CD4-positive, alpha-beta memory T cell (primary cell): ENCODE measurements at regions not wholly inside any gene's neighbourhood (a gene's known extent, or its start where the extent isn't known, plus 50 kb on each side); places are given as distances from the start of the nearest gene placed in this dataset.

ENCODE experiments used
- CTCF ChIA-PET: fragments of 350-600 bp; sonication (Branson Sonifier 250); formaldehyde crosslinking; loops from one replicate; lab custom pipeline; 2021; ENCODE audit warnings: inconsistent platforms; ENCODE audit not compliant: partially characterized antibody; lab: Charles Lee
- POLR2A ChIA-PET: fragments of 350-600 bp; sonication (Branson Sonifier 250); formaldehyde crosslinking; loops from one replicate; lab custom pipeline; 2021; ENCODE audit not compliant: partially characterized antibody; lab: Charles Lee
- DNase-seq, 5 donors: peaks; one replicate each; pipeline versions ENCODE4 v3.0.0 to v3.0.0-alpha.2; 2020 to 2022; ENCODE audit warnings: mixed read lengths in 1 of 5
- H3K27ac ChIP-seq: one replicate; pipeline ENCODE4 v1.7.0; 2013; ENCODE audit warnings: low read depth, low read length
- H3K27me3 ChIP-seq: 2 replicates; pipeline ENCODE4 v1.7.0; 2013; ENCODE audit warnings: mild to moderate bottlenecking, low read length, moderate library complexity; ENCODE audit not compliant: insufficient read depth
- H3K36me3 ChIP-seq: 2 replicates; pipeline ENCODE4 v1.7.0; 2013; ENCODE audit warnings: mild to moderate bottlenecking, low read length, moderate library complexity; ENCODE audit not compliant: insufficient read depth
- H3K4me1 ChIP-seq: 2 replicates; pipeline ENCODE4 v1.7.0; 2013; ENCODE audit warnings: mild to moderate bottlenecking, low read length, moderate library complexity; ENCODE audit not compliant: insufficient read depth
- H3K4me3 ChIP-seq, 2 donors: one replicate each; pipeline ENCODE4 v1.7.0; 2013; ENCODE audit warnings: low read length in 2 of 2, mild to moderate bottlenecking in 1 of 2
- H3K9me3 ChIP-seq, 2 donors: one replicate each; pipeline ENCODE4 v1.7.0; 2013; ENCODE audit warnings: low read length in 2 of 2, control low read depth in 1 of 2; ENCODE audit not compliant: control insufficient read depth in 1 of 2
- H3K27ac Mint-ChIP-seq, 7 donors: one replicate each; pipeline ENCODE4 v1.8.0; 2020 to 2021; ENCODE audit warnings: mixed read lengths in 7 of 7, mild to moderate bottlenecking in 6 of 7, inconsistent platforms in 3 of 7, moderate library complexity in 3 of 7
- H3K27me3 Mint-ChIP-seq, 2 donors: one replicate each; pipeline ENCODE4 v1.8.0; 2020 to 2021; ENCODE audit warnings: mixed read lengths in 2 of 2
- H3K36me3 Mint-ChIP-seq, 2 donors: one replicate each; pipeline ENCODE4 v1.8.0; 2020 to 2021; ENCODE audit warnings: mixed read lengths in 2 of 2, inconsistent platforms in 1 of 2, mild to moderate bottlenecking in 1 of 2
- H3K4me1 Mint-ChIP-seq, 4 donors: one replicate each; pipeline ENCODE4 v1.8.0; 2020 to 2021; ENCODE audit warnings: mixed read lengths in 4 of 4, mild to moderate bottlenecking in 1 of 4
- H3K4me3 Mint-ChIP-seq, 8 donors: one replicate each; pipeline ENCODE4 v1.8.0; 2020 to 2021; ENCODE audit warnings: mixed read lengths in 8 of 8, mild to moderate bottlenecking in 7 of 8, moderate library complexity in 6 of 8, inconsistent platforms in 3 of 8
- H3K9me3 Mint-ChIP-seq, 8 donors: one replicate each; pipeline ENCODE4 v1.8.0; 2020 to 2021; ENCODE audit warnings: mixed read lengths in 8 of 8, mild to moderate bottlenecking in 5 of 8, inconsistent platforms in 3 of 8, moderate library complexity in 1 of 8
- intact Hi-C: fragments of 100-400 bp; cut with micrococcal nuclease; formaldehyde crosslinking; loops from one replicate; pipeline ENCODE4 v1.15.1; 2023

DNA sequence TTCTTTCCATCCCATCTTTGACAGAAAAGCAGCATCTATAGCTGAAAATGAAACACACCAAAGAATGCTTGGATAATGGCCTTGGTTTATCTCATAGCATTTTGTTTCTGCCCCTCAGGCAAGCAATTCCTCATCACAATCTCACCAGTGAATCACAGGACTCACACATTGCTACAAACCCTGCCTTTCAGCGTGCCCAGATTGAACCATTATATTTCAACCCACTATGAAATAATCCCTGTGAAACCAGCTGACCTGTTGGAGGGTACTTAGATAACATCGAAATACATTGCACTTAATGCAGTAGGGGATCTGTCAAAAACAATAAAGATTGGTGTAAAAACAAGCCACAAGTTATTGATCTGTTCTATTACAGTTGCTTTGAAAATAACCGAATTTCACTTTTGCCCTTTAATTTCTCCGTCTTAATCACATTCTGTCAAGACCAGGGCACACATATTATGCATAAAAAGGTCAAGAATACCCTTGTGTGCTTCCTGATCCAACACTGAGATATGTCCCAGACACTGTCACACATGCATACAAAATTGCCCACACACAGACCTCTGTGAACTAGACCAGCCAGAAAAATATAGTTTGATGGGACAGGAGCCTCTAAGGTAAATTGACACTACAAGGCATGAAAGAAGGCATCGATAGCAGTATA lies 839.8 kb downstream of the NTRK3 start:
- no peak overlapping the region for H3K27ac ChIP-seq
- H3K4me3 ChIP-seq = no peak overlapping the region
- no peaks in the 10 kb centered on the region for H3K9me3 ChIP-seq
- Mint-ChIP-seq H3K36me3 (no peaks in the 10 kb centered on the region), H3K27ac (no peak overlapping the region), H3K27me3 (peaks cover 0 to 3% of the 10 kb centered on the region in 2 donors), H3K4me1 (no peaks in the 10 kb centered on the region), H3K9me3 (peaks cover 0 to 5% (median 0%) of the 10 kb centered on the region in 8 donors), H3K4me3 (no peak overlapping the region)
- no peaks in the 10 kb centered on the region for H3K4me1 ChIP-seq
- POLR2A ChIA-PET = no interaction called here
- intact Hi-C loops = no loop called here
- no peaks in the 10 kb centered on the region for H3K36me3 ChIP-seq
- DNase-seq = no peak
- CTCF ChIA-PET = no interaction called here
- H3K27me3 ChIP-seq = no peaks in the 10 kb centered on the region

DNA sequence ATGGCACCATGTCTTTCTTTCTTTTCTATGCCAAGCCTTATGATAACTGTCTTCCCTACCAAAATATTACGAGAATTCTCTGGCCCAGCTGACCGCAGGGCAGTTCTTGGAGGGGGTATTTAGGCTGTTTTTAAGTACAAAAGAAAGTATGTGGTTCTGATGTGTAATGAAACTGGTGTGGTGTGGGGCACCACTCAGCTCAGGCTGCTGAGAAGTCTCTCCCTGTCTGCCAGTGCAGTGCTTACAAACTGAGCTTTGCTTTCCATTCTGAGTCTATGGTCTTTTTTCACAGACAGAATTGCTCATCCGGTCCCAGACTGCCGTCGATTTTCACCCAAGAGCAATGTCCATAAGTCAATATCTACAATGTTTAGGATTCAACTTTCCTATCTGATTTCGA lies 847.6 kb downstream of the NTRK3 start:
- intact Hi-C loops = no loop called here
- no peaks in the 10 kb centered on the region for H3K9me3 ChIP-seq
- H3K27ac Mint-ChIP-seq = no peak overlapping the region
- CTCF ChIA-PET = no interaction called here
- H3K9me3 Mint-ChIP-seq = peaks cover 0 to 2% (median 0%) of the 10 kb centered on the region in 8 donors
- H3K4me3 Mint-ChIP-seq = no peak overlapping the region
- H3K36me3 Mint-ChIP-seq = no peaks in the 10 kb centered on the region
- H3K36me3 ChIP-seq = no peaks in the 10 kb centered on the region
- H3K27ac ChIP-seq = no peak overlapping the region
- H3K4me1 ChIP-seq = no peaks in the 10 kb centered on the region
- no peak for DNase-seq
- H3K4me1 Mint-ChIP-seq = no peaks in the 10 kb centered on the region
- no peak overlapping the region for H3K4me3 ChIP-seq
- POLR2A ChIA-PET = no interaction called here
- peaks cover 0 to 3% of the 10 kb centered on the region in 2 donors for H3K27me3 Mint-ChIP-seq
- H3K27me3 ChIP-seq = no peaks in the 10 kb centered on the region

DNA sequence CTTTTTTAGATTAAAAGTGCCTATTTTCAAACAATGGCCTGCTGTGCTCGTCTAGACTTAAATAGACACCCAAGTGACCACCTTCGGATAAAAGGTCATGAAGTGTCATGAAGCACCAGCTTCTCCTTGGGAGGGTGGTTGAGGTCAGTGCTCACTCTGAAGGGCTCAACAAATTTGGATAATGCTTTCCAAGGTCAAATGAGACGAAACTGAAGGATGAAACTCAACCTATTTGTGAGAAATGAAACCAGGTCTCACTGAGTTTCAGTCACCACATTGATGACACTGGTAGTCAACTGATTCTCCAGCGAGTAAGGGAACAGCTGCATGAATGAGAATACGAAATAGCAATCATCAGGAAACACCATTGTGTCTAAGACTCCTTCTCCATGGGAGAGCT lies 852.6 kb downstream of the NTRK3 start:
- no peaks in the 10 kb centered on the region for H3K9me3 ChIP-seq
- no peaks in the 10 kb centered on the region for H3K4me1 ChIP-seq
- H3K36me3 ChIP-seq = no peaks in the 10 kb centered on the region
- intact Hi-C loops = no loop called here
- Mint-ChIP-seq H3K9me3 (peaks cover 0 to 2% (median 0%) of the 10 kb centered on the region in 8 donors), H3K4me3 (no peak overlapping the region), H3K36me3 (no peaks in the 10 kb centered on the region), H3K27me3 (peaks cover 0 to 2% of the 10 kb centered on the region in 2 donors), H3K27ac (no peak overlapping the region), H3K4me1 (no peaks in the 10 kb centered on the region)
- DNase-seq = no peak
- no peaks in the 10 kb centered on the region for H3K27me3 ChIP-seq
- POLR2A ChIA-PET = no interaction called here
- no peak overlapping the region for H3K4me3 ChIP-seq
- no peak overlapping the region for H3K27ac ChIP-seq
- CTCF ChIA-PET = interaction anchor here (0.9 kb wide), 1 partner anchor 11 kb away, joined by 3 read pairs; no protein-coding TSS in a partner anchor

DNA sequence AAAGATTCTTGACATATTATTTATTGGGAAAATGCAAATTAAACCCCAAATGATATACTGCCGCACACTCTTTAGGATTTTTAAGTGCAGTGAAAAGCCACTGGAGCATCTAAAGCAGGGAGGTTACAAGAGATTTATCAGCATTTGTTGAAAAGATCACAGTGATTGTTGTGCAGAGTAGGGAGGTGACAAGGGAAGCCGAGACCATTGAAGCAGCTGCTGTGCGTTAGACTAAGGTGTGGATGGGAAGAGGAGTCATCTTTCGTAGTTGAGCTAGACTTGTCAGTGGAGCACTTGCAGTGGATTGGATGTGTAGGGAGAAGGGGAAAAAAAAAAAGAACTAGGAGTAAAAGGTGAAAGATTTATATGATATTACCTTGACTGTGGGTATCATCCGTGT lies 854.6 kb downstream of the NTRK3 start:
- no peak for DNase-seq
- intact Hi-C loops = no loop called here
- POLR2A ChIA-PET = no interaction called here
- Mint-ChIP-seq H3K27ac (no peak overlapping the region), H3K9me3 (peaks cover 0 to 2% (median 0%) of the 10 kb centered on the region in 8 donors), H3K4me1 (no peaks in the 10 kb centered on the region), H3K4me3 (no peak overlapping the region), H3K27me3 (peaks cover 0 to 2% of the 10 kb centered on the region in 2 donors), H3K36me3 (no peaks in the 10 kb centered on the region)
- H3K27me3 ChIP-seq = no peaks in the 10 kb centered on the region
- no peak overlapping the region for H3K27ac ChIP-seq
- H3K36me3 ChIP-seq = no peaks in the 10 kb centered on the region
- no peaks in the 10 kb centered on the region for H3K4me1 ChIP-seq
- CTCF ChIA-PET = no interaction called here
- no peak overlapping the region for H3K4me3 ChIP-seq
- no peaks in the 10 kb centered on the region for H3K9me3 ChIP-seq

DNA sequence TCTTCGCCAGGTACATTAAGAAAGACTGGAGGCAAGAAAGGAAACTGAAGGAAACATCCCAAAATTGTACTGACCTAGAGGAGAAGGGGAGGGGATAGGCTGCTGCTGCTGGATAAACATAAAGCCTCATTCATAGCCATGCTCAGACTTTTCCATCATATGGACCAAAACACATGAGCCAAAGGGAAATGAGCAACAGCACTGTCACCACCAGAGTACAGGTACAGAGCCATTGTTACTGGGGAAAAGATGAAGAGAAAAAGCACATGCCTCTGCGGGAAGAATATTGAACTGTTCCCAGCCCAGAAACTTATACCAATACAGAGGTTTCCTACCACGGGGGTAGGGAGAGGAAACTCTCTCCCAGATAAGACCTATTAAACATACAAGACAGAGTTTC lies 861.9 kb downstream of the NTRK3 start:
- H3K27me3 ChIP-seq = no peaks in the 10 kb centered on the region
- intact Hi-C loops = no loop called here
- Mint-ChIP-seq H3K4me1 (no peaks in the 10 kb centered on the region), H3K36me3 (no peaks in the 10 kb centered on the region), H3K9me3 (peaks cover 0 to 21% (median 8%) of the 10 kb centered on the region in 8 donors), H3K4me3 (no peak overlapping the region), H3K27ac (no peak overlapping the region), H3K27me3 (peaks cover 0 to 6% of the 10 kb centered on the region in 2 donors)
- H3K4me3 ChIP-seq = no peak overlapping the region
- no peaks in the 10 kb centered on the region for H3K36me3 ChIP-seq
- no peaks in the 10 kb centered on the region for H3K4me1 ChIP-seq
- H3K9me3 ChIP-seq = no peaks in the 10 kb centered on the region
- ChIA-PET POLR2A (no interaction called here), CTCF (no interaction called here)
- DNase-seq = no peak
- H3K27ac ChIP-seq = no peak overlapping the region

DNA sequence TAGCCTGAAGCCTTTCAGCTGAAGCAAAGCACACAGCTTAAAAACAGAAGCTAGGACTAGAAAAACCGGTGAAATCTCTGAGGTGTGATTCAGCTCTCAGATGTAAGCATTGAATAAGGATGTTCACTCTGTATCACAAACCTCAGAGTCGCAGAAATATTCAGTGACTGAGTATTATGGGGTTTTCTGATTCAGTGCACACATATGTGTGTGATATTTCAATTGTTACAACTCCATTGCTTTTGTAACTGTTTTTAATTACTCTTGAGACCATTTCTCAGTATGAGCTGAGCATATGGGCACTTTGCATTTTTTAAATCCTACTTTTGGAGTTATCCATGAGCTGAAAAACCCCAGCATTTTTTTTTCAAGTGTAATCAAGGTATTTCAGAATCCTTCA lies 868.8 kb downstream of the NTRK3 start:
- POLR2A ChIA-PET = no interaction called here
- no peaks in the 10 kb centered on the region for H3K9me3 ChIP-seq
- Mint-ChIP-seq H3K27ac (no peak overlapping the region), H3K36me3 (no peaks in the 10 kb centered on the region), H3K4me1 (no peaks in the 10 kb centered on the region), H3K4me3 (no peak overlapping the region), H3K27me3 (peaks cover 0 to 2% of the 10 kb centered on the region in 2 donors), H3K9me3 (peaks cover 0 to 8% (median 3%) of the 10 kb centered on the region in 8 donors)
- CTCF ChIA-PET = no interaction called here
- intact Hi-C loops = no loop called here
- H3K36me3 ChIP-seq = no peaks in the 10 kb centered on the region
- no peaks in the 10 kb centered on the region for H3K27me3 ChIP-seq
- H3K27ac ChIP-seq = no peak overlapping the region
- no peaks in the 10 kb centered on the region for H3K4me1 ChIP-seq
- no peak for DNase-seq
- no peak overlapping the region for H3K4me3 ChIP-seq

DNA sequence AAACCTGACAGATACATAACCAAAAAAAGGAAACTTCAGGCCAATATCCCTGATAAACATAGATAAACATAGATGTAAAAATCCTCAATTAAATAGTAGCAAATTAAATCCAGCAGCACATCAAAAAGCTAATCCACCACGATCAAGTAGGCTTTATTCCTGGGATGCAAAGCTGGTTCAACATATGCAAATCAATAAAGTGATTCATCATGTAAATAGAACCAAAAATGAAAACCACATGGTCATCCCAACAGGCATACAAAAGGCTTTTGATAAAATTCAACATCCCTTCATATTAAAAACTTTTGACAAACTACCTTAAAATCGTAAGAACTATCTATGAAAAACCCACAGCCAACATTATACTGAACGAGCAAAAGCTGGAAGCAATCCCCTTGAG lies 882.2 kb downstream of the NTRK3 start:
- Histone ChIP-seq H3K4me1 (no peaks in the 10 kb centered on the region), H3K9me3 (no peaks in the 10 kb centered on the region), H3K27ac (no peak overlapping the region), H3K27me3 (no peaks in the 10 kb centered on the region), H3K36me3 (no peaks in the 10 kb centered on the region), H3K4me3 (no peak overlapping the region)
- H3K36me3 Mint-ChIP-seq = no peaks in the 10 kb centered on the region
- H3K4me3 Mint-ChIP-seq = no peak overlapping the region
- ChIA-PET CTCF (no interaction called here), POLR2A (no interaction called here)
- peaks cover 2 to 11% of the 10 kb centered on the region in 2 donors for H3K27me3 Mint-ChIP-seq
- intact Hi-C loops = loop anchor here (5.0 kb wide), 1 partner anchor 307 kb away; no protein-coding TSS in a partner anchor
- peaks cover 0 to 33% (median 8%) of the 10 kb centered on the region in 8 donors for H3K9me3 Mint-ChIP-seq
- H3K27ac Mint-ChIP-seq = no peak overlapping the region
- DNase-seq = no peak
- H3K4me1 Mint-ChIP-seq = no peaks in the 10 kb centered on the region
